GM12875 (cell line): ENCODE measurements at regions not wholly inside any gene's neighbourhood (a gene's known extent, or its start where the extent isn't known, plus 50 kb on each side); places are given as distances from the start of the nearest gene placed in this dataset.

Experiments
- H3K4me3 ChIP-seq: one replicate; pipeline ENCODE4 v1.5.1; 2011; ENCODE audit warnings: low read depth, low read length, control low read depth
- TF ChIP-seq, protein P1 (sequence below): IDR thresholded peaks from 2 replicates; pipeline ENCODE4 v1.5.1; 2011; ENCODE audit warnings: low read depth, mild to moderate bottlenecking, control low read depth, inconsistent platforms, low read length, moderate library complexity, borderline replicate concordance; ENCODE audit not compliant: insufficient read depth

GRCh38 chr7:33743594-33743993 lies 161.7 kb upstream of the BMPER start:
- TF ChIP-seq, protein P1, sequence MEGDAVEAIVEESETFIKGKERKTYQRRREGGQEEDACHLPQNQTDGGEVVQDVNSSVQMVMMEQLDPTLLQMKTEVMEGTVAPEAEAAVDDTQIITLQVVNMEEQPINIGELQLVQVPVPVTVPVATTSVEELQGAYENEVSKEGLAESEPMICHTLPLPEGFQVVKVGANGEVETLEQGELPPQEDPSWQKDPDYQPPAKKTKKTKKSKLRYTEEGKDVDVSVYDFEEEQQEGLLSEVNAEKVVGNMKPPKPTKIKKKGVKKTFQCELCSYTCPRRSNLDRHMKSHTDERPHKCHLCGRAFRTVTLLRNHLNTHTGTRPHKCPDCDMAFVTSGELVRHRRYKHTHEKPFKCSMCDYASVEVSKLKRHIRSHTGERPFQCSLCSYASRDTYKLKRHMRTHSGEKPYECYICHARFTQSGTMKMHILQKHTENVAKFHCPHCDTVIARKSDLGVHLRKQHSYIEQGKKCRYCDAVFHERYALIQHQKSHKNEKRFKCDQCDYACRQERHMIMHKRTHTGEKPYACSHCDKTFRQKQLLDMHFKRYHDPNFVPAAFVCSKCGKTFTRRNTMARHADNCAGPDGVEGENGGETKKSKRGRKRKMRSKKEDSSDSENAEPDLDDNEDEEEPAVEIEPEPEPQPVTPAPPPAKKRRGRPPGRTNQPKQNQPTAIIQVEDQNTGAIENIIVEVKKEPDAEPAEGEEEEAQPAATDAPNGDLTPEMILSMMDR = no peak
- H3K4me3 ChIP-seq = no peak overlapping the region

DNA sequence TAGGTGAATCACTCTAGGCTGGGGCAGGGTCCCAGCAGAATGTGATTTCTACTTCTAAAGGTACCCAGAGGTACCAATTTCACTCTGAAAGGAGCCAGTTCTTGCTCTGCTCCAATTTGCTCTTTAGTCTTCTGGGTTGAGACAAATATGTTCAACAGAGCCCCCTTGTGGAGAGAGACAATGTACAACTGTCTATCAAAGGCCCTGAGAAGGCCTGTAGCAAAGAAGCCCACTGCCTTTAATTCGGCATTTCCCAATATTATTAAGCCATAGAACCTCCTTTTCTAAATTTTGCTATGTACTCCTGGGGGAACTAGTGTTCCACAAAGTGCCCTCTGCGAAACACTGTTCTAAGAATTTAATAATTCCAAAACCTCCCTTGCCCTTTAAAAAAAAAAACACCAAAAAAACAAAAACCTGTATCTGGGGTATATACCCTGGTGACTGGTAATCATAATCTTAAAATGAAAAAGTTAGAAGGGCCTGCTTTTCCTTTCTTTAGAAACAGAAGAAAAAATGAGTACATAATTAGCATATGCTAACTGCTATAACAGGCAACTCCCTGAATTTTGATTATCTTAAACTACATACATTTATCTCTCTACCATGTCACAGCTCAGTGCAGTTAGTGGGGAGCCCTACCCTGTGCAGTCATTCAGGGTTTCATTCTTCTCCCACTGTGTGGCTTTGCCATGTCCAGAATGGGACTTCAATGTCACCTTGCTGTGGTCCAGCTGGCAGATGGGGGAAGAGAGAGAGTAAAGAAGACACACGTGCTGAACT lies 160.9 kb upstream of the BMPER start:
- no peak overlapping the region for H3K4me3 ChIP-seq
- TF ChIP-seq, protein P1 = peak; percentile 19; the same call in 1 of the 2 replicates

- TF ChIP-seq, protein P1 = no peak
Measured at GRCh38 chr7:33745934-33746333, 159.4 kb upstream of the BMPER start.

GRCh38 chr7:33748793-33749192 lies 156.5 kb upstream of the BMPER start:
- TF ChIP-seq, protein P1 = no peak
- H3K4me3 ChIP-seq = no peak overlapping the region

More at GRCh38 chr7:33745934-33746333, 159.4 kb upstream of the BMPER start:
- no peak overlapping the region for H3K4me3 ChIP-seq

DNA sequence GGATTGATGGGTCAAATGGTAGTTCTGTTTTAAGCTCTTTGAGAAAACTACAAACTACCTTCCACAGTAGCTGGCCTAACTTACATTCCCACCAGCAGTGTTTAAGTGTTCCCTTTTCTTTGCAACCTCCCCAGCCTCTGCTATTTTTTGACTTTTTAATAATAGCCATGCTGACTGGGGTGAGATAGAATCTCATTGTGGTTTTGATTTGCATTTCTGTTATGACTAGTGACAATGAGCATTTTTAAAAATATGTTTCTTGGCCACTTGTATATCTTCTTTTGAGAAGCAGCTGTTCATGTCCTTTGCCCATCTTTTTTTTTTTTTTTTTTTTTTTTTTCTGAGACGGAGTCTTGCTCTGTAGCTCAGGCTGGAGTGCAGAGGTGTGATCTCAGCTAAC lies 155.2 kb upstream of the BMPER start:
- TF ChIP-seq, protein P1 = no peak

GRCh38 chr7:33751443-33751842 lies 153.9 kb upstream of the BMPER start:
- TF ChIP-seq, protein P1 = no peak
- H3K4me3 ChIP-seq = no peak overlapping the region

More for the DNA sequence above, 155.2 kb upstream of the BMPER start:
- no peak overlapping the region for H3K4me3 ChIP-seq
